ENCODE measurements at regions not wholly inside any gene's neighbourhood (a gene's known extent, or its start where the extent isn't known, plus 50 kb on each side); places are given as distances from the start of the nearest gene placed in this dataset.

GRCh38 chr7:68535266-68535665, 1063.0 kb upstream of the AUTS2 start:
- Histone ChIP-seq H3K4me1 (no peaks in the 10 kb centered on the region), H3K9me3 (no peaks in the 10 kb centered on the region), H3K27me3 (no peaks in the 10 kb centered on the region), H3K36me3 (no peaks in the 10 kb centered on the region), H3K4me3 (no peak overlapping the region), H3K9ac (ENCODE audit: low read depth in 2 of 2, low read length in 2 of 2) (no peak overlapping the region), H3K27ac (no peak overlapping the region)
- DNase-seq: no peak
- intact Hi-C loops (cut with DNase I): no loop called here
- TF ChIP-seq, protein P1, sequence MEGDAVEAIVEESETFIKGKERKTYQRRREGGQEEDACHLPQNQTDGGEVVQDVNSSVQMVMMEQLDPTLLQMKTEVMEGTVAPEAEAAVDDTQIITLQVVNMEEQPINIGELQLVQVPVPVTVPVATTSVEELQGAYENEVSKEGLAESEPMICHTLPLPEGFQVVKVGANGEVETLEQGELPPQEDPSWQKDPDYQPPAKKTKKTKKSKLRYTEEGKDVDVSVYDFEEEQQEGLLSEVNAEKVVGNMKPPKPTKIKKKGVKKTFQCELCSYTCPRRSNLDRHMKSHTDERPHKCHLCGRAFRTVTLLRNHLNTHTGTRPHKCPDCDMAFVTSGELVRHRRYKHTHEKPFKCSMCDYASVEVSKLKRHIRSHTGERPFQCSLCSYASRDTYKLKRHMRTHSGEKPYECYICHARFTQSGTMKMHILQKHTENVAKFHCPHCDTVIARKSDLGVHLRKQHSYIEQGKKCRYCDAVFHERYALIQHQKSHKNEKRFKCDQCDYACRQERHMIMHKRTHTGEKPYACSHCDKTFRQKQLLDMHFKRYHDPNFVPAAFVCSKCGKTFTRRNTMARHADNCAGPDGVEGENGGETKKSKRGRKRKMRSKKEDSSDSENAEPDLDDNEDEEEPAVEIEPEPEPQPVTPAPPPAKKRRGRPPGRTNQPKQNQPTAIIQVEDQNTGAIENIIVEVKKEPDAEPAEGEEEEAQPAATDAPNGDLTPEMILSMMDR (IDR thresholded peaks at IDR 0.05): no peak

DNA sequence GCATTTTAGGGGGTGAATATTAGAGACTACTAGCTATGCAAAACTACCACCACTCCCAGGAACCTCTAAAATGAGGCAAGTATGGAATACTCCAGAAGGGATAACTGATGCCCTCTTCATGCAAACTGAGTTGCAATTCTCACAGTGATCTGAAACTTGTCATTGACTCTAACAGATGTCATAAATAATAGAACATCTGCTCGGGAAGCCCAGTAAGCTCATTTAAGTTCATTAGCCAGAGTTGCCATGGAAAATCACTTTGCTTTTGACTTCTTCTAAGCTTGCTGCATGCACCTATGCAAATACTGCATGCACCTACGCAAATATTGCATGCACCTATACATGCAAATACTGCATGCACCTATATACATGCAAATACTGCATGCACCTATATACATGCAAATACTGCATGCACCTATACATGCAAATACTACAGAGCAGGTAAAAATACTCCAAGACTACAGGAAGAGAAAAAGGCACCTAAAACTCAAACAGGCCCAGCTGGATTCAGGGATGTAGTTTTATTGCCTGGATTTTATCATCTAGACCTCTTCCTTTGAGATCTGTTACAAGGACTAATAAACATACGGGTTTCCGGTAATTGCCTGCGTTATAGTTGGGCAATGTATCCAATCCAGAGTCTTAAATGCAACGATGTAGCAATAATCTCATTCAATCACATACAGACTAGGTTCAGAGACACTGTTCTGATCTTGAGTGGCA, 1061.1 kb upstream of the AUTS2 start:
- Histone ChIP-seq H3K4me3 (no peak overlapping the region), H3K9ac (ENCODE audit: low read depth in 2 of 2, low read length in 2 of 2) (no peak overlapping the region), H3K4me1 (no peaks in the 10 kb centered on the region), H3K9me3 (no peaks in the 10 kb centered on the region), H3K36me3 (no peaks in the 10 kb centered on the region), H3K27me3 (no peaks in the 10 kb centered on the region), H3K27ac (no peak overlapping the region)
- DNase-seq: no peak
- intact Hi-C loops (cut with DNase I): no loop called here
- TF ChIP-seq, protein P1 (IDR thresholded peaks at IDR 0.05): no peak

GRCh38 chr7:68537774-68538071, 1060.6 kb upstream of the AUTS2 start:
- H3K36me3 ChIP-seq: no peaks in the 10 kb centered on the region
- DNase-seq: no peak
- no peak overlapping the region for H3K4me3 ChIP-seq
- H3K9ac ChIP-seq (ENCODE audit: low read depth in 2 of 2, low read length in 2 of 2): no peak overlapping the region
- no peak overlapping the region for H3K27ac ChIP-seq
- H3K27me3 ChIP-seq: no peaks in the 10 kb centered on the region
- intact Hi-C loops (cut with DNase I): no loop called here
- no peaks in the 10 kb centered on the region for H3K4me1 ChIP-seq
- TF ChIP-seq, protein P1 (IDR thresholded peaks at IDR 0.05): no peak
- no peaks in the 10 kb centered on the region for H3K9me3 ChIP-seq

- Histone ChIP-seq H3K27me3 (no peaks in the 10 kb centered on the region), H3K36me3 (no peaks in the 10 kb centered on the region), H3K4me1 (no peaks in the 10 kb centered on the region), H3K9me3 (no peaks in the 10 kb centered on the region), H3K9ac (ENCODE audit: low read depth in 2 of 2, low read length in 2 of 2) (no peak overlapping the region), H3K4me3 (no peak overlapping the region), H3K27ac (no peak overlapping the region)
- no peak for DNase-seq
- TF ChIP-seq, protein P1 (IDR thresholded peaks at IDR 0.05): no peak
- intact Hi-C loops (cut with DNase I): no loop called here
These were observed 1055.4 kb upstream of the AUTS2 start for GRCh38 chr7:68542831-68543230.

DNA sequence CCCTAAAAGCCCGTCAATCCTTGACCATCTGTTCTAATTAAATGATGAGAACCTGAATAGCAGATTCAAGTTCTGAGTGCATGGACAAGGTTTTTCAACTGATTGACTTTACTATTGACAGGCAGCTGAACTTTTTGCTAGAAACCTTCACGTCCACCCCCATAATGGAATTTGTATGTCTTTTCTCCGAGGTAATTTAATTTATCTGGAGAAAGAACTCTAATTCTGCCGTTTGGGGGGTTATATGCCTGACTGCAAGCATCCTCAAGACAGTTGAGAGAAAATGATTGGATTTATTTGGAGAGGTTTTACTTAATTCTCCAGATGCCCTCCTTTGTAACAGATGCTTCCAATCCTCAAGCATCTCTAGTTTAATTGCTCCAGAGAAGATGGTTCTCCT, 1053.4 kb upstream of the AUTS2 start:
- TF ChIP-seq, protein P1 (IDR thresholded peaks at IDR 0.05): no peak
- Histone ChIP-seq H3K4me3 (no peak overlapping the region), H3K27me3 (no peaks in the 10 kb centered on the region), H3K9ac (ENCODE audit: low read depth in 2 of 2, low read length in 2 of 2) (no peak overlapping the region), H3K4me1 (no peaks in the 10 kb centered on the region), H3K36me3 (no peaks in the 10 kb centered on the region), H3K9me3 (no peaks in the 10 kb centered on the region), H3K27ac (no peak overlapping the region)
- intact Hi-C loops (cut with DNase I): no loop called here
- no peak for DNase-seq

Data from colonic mucosa (tissue), 4 donors.